ENCODE measurements at regions not wholly inside any gene's neighbourhood (a gene's known extent, or its start where the extent isn't known, plus 50 kb on each side); places are given as distances from the start of the nearest gene placed in this dataset.
"Not testable (repeated sequence)": the region's sequence is repeated elsewhere in the genome, so short reads cannot be mapped to it uniquely, and the experiment has no call there.

DNA sequence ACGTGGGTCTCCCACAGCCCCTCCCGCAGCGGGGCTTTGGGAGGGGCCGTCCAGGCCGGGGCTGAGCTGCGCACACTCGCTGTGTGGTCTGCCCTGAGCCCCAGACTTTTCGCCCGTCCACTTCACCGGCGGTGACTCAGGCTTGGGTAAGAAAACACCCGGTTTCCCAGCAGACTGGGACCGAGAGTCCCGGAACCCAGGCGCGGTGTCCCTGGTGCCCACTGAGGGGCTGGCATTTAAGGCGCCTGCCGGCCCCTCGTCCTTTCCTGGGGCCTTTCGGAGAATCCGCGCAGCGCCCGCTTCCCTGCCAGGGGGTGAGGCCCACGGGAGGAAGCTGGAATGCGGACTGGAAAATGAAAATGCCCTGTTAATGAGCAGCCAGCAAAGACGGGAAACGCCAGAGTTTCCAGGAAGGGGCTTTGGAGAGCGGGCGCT lies 100.3 kb downstream of the C16orf95 start (continued):
- TF ChIP-seq CDX4 (CRISPR knock-in tag; IDR thresholded peaks at IDR 0.05; ENCODE audit: borderline replicate concordance) (no peak), ZNF281 (CRISPR knock-in tag; IDR thresholded peaks at IDR 0.05) (no peak), ZBTB21 (CRISPR knock-in tag; IDR thresholded peaks at IDR 0.05; ENCODE audit: borderline replicate concordance) (no peak)

GRCh38 chr16:87217802-87218201 lies 99.4 kb downstream of the C16orf95 start:
- ATAC-seq; H3K27me3 Mint-ChIP-seq (ENCODE audit: low read depth); H3K4me1 Mint-ChIP-seq; DNase-seq (ENCODE audit: low spot score); H3K4me3 Mint-ChIP-seq; H3K9me3 Mint-ChIP-seq; POLR2A ChIA-PET; H3K27ac Mint-ChIP-seq; CTCF ChIA-PET; H3K36me3 Mint-ChIP-seq: not testable (repeated sequence)

DNA sequence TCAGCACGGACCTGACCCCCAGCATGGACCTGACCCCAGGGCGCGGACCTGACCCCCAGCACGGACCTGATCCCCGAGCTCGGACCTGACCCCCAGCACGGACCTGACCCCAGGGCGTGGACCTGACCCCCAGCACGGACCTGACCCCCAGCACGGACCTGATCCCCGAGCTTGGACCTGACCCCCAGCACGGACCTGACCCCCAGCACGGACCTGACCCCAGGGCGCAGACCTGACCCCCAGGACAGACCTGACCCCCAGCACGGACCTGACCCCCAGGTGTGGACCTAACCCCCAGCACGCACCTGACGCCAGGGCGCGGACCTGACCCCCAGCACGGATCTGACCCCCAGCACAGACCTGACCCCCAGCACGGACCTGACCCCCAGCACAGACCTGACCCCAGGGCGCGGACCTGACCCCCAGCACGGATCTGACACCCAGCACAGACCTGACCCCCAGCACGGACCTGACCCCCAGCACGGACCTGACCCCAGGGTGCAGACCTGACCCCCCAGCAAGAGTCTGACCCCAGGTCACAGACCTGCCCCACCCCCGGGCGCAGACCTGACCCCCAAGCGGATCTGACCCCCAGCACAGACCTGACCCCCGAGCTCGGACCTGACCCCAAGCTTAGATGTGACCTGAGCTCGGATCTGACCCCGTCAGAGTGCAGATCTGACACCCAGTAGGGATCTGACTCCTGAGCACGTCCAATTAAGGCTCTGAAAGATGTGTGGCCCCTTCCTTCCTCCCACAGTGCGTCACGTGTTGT lies 98.7 kb downstream of the C16orf95 start:
- Mint-ChIP-seq H3K9me3 (peaks cover 6% of the 10 kb centered on the region), H3K36me3 (no peaks in the 10 kb centered on the region), H3K27me3 (ENCODE audit: low read depth) (no peaks in the 10 kb centered on the region), H3K4me1 (no peaks in the 10 kb centered on the region), H3K27ac (no peak overlapping the region), H3K4me3 (no peak overlapping the region)
- DNase-seq (ENCODE audit: low spot score) (no peak), ATAC-seq (no peak)
- ChIA-PET CTCF (no interaction called here), POLR2A (no interaction called here)
- TF ChIP-seq ETV6 (CRISPR knock-in tag; IDR thresholded peaks at IDR 0.05) (no peak), AFF4 (CRISPR knock-in tag; IDR thresholded peaks at IDR 0.05; ENCODE audit: borderline replicate concordance) (no peak), ZNF512 (CRISPR knock-in tag; IDR thresholded peaks at IDR 0.05; ENCODE audit: borderline replicate concordance) (no peak)

DNA sequence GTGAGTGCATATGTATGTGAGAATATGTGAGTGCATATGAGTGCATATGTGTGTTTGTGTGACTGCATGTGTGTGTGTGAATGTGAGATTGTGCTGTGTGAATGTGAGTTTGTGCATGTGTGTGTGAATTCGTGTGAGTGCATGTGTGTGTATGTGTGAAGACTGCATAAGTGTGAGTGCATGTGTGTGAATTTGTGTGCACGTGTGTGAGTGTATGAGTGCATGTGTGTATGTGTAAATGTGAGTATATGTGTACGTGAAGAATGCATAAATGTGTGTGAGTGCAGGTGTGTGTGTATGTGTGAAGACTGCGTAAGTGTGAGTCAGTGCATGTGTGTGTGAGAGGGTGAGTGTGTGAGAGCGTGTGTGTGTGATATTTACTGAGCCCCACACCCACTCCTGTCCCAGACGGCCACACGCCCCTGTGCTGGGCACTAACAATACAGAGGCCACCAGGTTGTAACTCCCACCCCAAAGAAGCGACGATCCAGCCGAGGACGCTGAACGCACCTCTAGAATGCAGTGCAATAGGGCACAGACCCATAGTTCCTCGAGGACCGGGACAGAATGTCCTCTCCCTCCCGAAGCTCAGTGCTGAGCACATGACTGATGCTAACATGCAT lies 97.8 kb downstream of the C16orf95 start:
- POLR2A ChIA-PET, result no interaction called here
- CTCF ChIA-PET, result no interaction called here
- DNase-seq (ENCODE audit: low spot score) (no peak), ATAC-seq (no peak)
- H3K27ac Mint-ChIP-seq, result no peak overlapping the region
- no peaks in the 10 kb centered on the region for H3K4me1 Mint-ChIP-seq
- peaks cover 6% of the 10 kb centered on the region for H3K9me3 Mint-ChIP-seq
- no peaks in the 10 kb centered on the region for H3K36me3 Mint-ChIP-seq
- H3K27me3 Mint-ChIP-seq (ENCODE audit: low read depth), result no peaks in the 10 kb centered on the region
- H3K4me3 Mint-ChIP-seq, result no peak overlapping the region
- TF ChIP-seq GTF2I (CRISPR knock-in tag; conservative IDR thresholded peaks at IDR 0.05), result no peak
- TF ChIP-seq, protein P1, sequence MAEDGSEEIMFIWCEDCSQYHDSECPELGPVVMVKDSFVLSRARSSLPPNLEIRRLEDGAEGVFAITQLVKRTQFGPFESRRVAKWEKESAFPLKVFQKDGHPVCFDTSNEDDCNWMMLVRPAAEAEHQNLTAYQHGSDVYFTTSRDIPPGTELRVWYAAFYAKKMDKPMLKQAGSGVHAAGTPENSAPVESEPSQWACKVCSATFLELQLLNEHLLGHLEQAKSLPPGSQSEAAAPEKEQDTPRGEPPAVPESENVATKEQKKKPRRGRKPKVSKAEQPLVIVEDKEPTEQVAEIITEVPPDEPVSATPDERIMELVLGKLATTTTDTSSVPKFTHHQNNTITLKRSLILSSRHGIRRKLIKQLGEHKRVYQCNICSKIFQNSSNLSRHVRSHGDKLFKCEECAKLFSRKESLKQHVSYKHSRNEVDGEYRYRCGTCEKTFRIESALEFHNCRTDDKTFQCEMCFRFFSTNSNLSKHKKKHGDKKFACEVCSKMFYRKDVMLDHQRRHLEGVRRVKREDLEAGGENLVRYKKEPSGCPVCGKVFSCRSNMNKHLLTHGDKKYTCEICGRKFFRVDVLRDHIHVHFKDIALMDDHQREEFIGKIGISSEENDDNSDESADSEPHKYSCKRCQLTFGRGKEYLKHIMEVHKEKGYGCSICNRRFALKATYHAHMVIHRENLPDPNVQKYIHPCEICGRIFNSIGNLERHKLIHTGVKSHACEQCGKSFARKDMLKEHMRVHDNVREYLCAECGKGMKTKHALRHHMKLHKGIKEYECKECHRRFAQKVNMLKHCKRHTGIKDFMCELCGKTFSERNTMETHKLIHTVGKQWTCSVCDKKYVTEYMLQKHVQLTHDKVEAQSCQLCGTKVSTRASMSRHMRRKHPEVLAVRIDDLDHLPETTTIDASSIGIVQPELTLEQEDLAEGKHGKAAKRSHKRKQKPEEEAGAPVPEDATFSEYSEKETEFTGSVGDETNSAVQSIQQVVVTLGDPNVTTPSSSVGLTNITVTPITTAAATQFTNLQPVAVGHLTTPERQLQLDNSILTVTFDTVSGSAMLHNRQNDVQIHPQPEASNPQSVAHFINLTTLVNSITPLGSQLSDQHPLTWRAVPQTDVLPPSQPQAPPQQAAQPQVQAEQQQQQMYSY (CRISPR knock-in tag; IDR thresholded peaks at IDR 0.05), result no peak
- no peak for TF ChIP-seq ZNF512 (CRISPR knock-in tag; IDR thresholded peaks at IDR 0.05; ENCODE audit: borderline replicate concordance)
- TF ChIP-seq NFATC4 (CRISPR knock-in tag; IDR thresholded peaks at IDR 0.05), result no peak
- 0 out of 2 replicates have a peak, but pooled peaks have one; percentile 2 for TF ChIP-seq NFE2L1 (CRISPR knock-in tag; IDR thresholded peaks at IDR 0.05)
- TF ChIP-seq, protein P2, sequence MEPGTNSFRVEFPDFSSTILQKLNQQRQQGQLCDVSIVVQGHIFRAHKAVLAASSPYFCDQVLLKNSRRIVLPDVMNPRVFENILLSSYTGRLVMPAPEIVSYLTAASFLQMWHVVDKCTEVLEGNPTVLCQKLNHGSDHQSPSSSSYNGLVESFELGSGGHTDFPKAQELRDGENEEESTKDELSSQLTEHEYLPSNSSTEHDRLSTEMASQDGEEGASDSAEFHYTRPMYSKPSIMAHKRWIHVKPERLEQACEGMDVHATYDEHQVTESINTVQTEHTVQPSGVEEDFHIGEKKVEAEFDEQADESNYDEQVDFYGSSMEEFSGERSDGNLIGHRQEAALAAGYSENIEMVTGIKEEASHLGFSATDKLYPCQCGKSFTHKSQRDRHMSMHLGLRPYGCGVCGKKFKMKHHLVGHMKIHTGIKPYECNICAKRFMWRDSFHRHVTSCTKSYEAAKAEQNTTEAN (CRISPR knock-in tag; IDR thresholded peaks at IDR 0.05), result 0 out of 2 replicates have a peak, but pooled peaks have one; percentile 29
